Effector CD8-positive, alpha-beta T cell (primary cell): ENCODE measurements at regions not wholly inside any gene's neighbourhood (a gene's known extent, or its start where the extent isn't known, plus 50 kb on each side); places are given as distances from the start of the nearest gene placed in this dataset.
"Not testable (repeated sequence)": the region's sequence is repeated elsewhere in the genome, so short reads cannot be mapped to it uniquely, and the experiment has no call there.

Experiments used
- DNase-seq: peaks from one replicate; lab custom pipeline; 2025; lab: John Stamatoyannopoulos, UW

- DNase-seq: no peak
These were observed 95.0 kb upstream of the ZBED5 start for GRCh38 chr11:10952872-10953271.

GRCh38 chr11:10947935-10948334 is 90.1 kb upstream of the ZBED5 start:
- DNase-seq: not testable (repeated sequence)

DNA sequence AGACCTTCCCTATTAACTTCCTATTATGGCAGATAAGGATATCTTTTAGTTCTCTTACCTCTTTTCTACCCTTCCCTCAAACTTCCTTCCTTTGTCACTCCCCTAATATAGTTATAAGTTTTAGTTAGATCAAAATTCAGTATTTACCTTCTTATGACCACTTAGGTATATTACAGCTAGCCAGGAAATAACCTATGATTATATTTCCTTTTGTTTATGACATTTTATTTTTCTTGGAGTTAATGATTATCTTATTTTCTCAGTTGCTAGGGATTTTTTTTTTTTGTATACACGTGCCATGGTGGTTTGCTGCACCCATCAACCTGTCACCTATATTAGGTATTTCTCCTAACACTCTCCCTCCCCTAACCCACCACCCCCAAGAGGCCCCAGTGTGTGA is 88.2 kb upstream of the ZBED5 start:
- no peak for DNase-seq

- no peak for DNase-seq
These were observed 87.3 kb upstream of the ZBED5 start for GRCh38 chr11:10945196-10945595.

DNA sequence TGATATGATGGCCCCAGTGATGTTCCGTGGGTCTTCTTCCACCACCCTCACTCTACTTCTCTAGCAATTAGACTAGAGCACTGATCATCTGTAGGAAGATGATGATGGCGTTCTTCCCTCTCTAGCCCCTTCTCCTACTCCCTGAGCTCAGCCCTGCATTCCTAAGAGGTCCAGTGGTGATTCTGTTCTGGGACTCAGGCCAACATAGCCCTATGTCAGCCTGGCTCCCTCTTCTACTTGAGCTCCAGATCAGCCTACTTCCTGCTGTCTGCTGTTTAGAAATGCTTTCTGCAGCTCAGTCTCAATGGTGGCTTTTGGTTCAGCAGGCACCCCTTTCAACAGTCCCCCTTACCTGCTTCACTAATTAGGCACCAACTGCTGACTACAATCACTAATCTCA is 86.1 kb upstream of the ZBED5 start:
- no peak for DNase-seq

DNA sequence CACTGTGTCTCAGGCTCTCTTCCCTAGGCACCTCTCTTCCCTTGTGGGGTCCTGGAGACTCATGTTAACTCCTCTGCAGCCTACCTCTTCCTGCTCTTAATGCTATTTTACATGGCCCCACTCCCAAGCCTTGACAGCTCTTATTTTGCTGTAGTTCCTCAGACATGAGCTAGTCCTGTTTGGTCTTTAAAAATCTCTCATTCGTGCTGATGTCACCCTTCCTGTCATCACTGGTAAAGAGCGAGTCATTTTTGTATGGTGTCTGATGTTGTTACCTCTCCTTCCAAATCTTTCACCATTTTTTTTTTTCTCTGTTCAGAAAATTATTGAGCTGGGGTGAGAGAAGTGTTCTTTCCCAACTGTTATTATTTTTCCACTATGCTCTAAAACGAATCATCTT is 84.8 kb upstream of the ZBED5 start:
- no peak for DNase-seq

- no peak for DNase-seq
These were observed 84.0 kb upstream of the ZBED5 start for GRCh38 chr11:10941871-10942270.

DNA sequence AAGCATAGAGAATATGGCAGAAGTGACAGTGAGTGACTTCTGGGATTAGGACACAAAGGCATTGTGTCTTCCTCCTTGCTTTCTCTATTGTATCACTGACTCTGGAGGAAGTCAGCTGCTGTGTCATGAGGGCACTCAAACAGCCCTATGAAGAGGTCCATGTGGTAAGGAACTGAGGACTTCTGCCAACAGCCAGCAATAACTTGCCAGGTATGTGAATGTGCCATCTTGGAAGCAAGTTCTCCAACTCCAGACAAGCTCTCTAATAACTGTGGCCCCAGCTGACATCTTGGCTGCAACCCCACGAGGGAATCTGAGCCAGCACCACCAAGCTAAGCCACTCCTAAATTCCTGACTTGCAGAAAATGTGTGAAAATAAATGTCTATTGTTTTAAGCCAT is 83.6 kb upstream of the ZBED5 start:
- no peak for DNase-seq

DNA sequence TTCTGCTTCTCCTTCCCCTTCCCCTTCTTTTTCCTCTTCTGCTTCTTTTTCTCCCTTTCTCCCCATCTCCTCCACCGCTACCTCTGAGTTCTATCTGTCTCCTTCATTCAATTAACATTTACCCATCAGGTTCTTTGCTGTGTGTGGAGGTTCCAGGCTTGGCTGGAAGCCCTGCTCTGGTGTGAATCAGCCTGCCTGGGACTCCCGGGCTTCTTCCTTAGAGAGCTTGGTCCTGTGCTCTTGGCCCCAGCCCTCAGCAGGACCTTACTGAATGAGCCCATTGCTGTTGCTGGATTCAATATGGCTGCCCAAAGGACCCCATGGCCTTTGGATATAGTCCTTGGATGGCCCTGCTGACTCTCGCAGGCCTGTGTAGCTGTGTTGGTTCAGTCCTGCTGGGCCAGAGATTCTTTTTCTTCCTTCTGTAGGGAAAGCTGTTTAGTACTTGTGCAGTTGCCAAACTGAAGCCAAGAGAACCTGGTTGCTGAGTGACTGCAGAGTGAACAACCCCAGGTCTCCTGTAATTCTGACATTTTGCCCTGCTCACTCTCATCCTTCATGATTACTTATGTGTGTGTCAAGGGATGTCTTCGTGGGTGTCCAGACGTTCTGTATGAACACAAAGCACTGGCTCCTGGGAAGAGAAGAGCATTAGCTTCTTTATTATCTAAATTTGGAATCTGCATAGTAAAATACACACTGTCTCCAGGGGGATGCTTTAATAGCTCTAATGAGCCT is 81.0 kb upstream of the ZBED5 start:
- no peak for DNase-seq

DNA sequence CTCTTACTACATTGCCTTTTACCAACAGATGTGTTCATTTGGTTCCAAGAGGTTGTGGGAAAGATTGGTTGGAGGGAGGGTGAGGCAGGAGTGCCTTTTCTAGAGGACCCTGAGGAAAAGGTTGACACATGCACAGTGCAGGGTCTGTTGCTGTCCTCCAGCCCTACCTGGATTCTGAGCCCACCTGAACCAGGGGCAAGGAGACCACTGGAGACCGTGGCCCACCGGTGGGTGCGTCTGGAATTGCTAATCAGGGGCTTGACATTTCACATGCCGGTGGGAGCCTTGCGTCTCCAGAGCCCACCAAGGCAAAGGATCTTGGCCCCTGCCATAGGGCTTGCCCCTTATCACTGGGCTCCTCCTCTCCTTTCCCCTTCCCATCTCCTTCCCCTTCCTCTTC is 80.4 kb upstream of the ZBED5 start:
- no peak for DNase-seq

- no peak for DNase-seq
These were observed 79.5 kb upstream of the ZBED5 start for GRCh38 chr11:10937385-10937771.

DNA sequence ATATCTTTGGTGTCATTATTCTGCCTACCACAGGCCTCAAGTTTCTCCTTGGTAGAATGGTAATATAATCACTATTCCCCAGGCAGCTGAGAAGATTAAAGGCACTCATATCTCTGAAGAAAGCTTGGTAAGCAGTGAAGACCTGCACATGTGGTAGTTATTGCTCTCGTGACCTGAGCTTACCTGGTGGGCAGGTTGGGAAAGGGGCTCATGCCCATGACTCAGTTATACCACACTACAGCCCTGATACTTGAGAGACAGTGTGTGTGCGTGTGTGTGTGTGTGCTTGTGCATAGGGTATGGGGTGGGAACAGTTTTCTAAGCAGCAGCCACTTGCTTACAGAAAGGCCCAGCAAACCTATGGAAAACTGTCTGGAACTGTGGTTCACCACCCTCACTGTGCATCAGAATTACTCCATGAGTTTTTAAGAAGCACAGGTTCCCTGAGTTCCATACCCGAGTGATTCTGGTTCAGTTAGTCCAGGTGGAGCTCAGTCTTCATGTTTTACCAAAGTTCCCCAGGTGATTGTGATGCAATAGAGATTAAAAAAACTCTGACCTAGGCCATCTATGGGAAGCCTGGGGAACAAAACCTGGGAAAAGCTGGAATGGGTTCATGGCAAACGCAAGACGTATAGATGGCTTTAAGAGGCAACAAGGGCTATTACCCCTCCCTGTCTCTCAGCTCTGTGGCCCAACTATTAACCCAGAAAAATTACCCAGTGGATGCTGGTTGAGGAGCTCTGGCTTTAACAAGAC is 79.0 kb upstream of the ZBED5 start:
- no peak for DNase-seq

DNA sequence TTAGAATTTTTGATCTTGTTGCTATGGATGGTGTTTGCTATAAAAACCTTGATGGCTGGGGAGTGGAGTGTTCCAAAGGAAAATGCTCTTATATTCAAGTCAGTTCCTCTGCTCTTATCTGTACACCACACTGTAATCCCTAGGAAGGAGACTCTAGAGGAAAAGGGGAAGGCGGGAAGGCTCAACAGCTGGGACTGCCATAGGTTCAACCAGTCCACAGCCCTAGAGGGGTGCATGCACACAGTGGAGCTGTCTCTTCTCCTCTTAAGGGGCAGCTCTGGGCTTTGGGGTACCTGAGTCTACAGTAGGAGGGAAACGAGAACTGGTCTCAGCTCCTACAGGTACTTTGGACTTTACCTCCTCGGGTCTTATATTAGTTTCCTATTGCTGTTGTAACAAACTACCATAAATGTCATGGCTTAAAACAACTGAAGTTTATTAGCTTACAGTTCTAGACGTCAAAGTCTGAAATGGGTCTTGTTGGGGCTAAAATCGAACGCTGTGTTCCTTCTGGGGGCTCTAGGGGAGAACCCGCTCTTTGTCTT is 77.2 kb upstream of the ZBED5 start:
- no peak for DNase-seq

DNA sequence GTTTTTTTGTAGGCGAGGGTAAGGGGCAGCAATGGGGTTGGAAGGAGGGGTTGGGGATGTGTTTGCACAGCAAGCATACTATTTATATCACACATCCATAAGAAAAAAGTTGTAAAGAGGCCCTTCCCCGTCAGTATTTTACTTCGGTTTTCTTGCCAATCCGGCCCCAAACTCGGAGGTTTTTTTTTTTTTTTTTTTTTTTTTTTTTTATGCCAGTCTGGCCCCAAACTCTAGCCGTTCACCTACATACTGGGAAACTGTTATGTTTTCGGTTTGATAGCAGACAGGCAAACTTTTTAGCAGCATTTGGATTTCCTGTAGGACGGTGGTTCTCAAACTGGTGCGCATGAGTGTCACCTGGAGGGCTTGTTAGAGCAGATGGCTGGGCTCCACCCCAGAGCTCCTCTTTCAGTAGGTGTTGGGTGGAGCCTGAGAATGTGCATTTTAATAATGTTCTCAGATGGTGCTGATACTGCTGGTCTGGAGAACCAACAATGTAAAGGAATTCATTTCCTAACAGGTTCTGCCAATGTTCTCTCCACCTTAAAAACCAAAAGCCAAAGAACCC is 76.5 kb upstream of the ZBED5 start:
- DNase-seq: no peak

- peak; percentile 66 for DNase-seq
These were observed 75.8 kb upstream of the ZBED5 start for GRCh38 chr11:10933455-10934292.

GRCh38 chr11:10932976-10933375 is 75.1 kb upstream of the ZBED5 start:
- DNase-seq: no peak

GRCh38 chr11:10931761-10932670 is 74.2 kb upstream of the ZBED5 start:
- no peak for DNase-seq

DNA sequence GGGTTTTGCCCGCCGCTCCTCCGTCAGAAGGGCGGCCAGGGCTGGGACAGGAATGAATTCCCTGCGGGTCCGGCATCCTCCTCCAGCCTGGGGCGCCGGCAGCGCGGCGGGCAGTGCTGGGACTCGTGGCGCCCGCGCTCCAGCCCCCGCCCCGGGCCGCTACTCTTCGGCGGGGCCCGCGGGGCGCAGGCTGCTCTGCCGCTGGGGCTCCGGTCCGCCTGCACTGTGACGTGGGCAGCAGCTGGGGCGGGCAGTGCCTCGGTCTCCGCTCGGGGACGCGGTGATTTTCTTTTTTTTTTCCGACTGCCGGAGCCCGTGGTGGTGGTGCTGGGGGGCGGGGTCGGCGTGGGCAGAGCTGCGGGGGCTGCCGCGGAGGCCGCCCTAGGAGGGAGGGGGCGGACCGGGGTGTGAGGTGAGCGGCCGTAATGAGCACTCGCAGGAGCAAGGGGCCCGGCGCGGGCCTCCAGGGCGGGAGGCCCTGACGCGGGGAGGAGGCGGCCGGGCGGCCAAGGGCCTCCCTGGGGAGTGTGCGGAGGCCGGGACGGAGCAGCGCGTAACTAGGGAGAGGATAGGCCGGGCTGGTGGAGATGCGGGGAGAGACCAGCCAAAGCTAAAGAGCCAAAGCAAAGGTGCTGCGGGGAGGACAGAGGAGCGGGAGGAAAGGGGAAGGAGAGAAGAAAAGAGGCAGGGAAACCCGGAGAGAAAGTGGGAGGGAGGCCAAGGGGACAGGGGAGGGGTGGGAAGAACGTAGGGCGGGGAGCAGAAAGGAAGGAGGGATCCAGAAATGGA is 73.3 kb upstream of the ZBED5 start:
- peak; percentile 14 for DNase-seq

DNA sequence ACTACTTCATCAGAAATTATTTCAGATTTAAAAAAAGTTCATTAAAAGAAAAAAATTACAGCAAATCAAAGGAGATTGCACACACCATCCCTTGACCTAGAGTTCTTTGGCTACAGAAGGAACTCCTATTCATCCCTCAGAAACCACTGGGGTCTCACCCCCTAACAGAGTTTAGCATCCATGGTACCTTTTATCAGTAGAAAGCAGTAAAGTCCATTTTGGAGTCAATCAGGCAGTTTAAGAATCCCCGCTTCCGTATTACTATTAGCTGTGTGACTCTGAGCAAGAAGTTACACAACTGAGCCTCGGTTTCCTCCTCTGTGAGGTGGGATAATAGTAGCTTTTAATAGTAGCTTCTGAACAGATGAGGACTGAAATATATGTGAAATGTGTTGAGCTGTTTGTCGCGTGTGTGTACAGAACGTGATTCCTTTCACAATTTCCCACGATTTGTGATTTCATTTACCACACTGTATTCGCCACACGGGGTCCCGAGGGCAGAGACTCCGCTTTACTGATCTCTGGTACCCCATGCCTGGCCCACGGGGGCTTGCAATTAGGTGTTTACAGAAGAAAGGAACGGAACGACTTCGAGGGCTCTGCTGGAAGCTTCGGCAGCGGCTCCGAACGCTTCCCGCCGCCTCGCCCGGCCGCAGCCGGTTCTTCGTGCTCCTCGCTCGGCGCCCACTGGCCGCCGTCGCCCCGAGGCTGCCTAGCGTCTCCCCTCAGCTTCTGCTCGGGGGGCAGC is 72.5 kb upstream of the ZBED5 start:
- DNase-seq: no peak
